Sigmoid colon (tissue), 6 donors: ENCODE measurements at regions not wholly inside any gene's neighbourhood (a gene's known extent, or its start where the extent isn't known, plus 50 kb on each side); places are given as distances from the start of the nearest gene placed in this dataset.

Experiments
- DNase-seq: peaks from one replicate; pipeline ENCODE4 v3.0.0-alpha.2; 2019
- H3K27ac ChIP-seq, 4 donors: fragments of 200-600 bp; sonication (generic); one replicate each; pipeline ENCODE4 v1.5.1; 2016 to 2019; ENCODE audit warnings: mild to moderate bottlenecking in 1 of 4
- H3K27me3 ChIP-seq, 3 donors: fragments of 200-600 bp; sonication (generic); one replicate each; pipeline ENCODE4 v1.5.1; 2019; ENCODE audit warnings: mild to moderate bottlenecking in 1 of 3
- H3K36me3 ChIP-seq, 4 donors: fragments of 200-600 bp; sonication (generic); one replicate each; pipeline ENCODE4 v1.5.1; 2016 to 2019
- H3K4me1 ChIP-seq, 4 donors: fragments of 200-600 bp; sonication (generic); one replicate each; pipeline ENCODE4 v1.5.1; 2017 to 2019
- H3K4me3 ChIP-seq, 4 donors: fragments of 200-600 bp; sonication (generic); one replicate each; pipeline ENCODE4 v1.5.1; 2017 to 2019; ENCODE audit warnings: mild to moderate bottlenecking in 2 of 4, moderate library complexity in 1 of 4
- H3K9me3 ChIP-seq, 4 donors: fragments of 200-600 bp in 3 of 4; sonication (generic) in 3 of 4; one replicate each; pipeline versions ENCODE4 v1.5.1 to v1.6.1; 2013 to 2019
- CTCF ChIP-seq, 4 experiments: fragments of 450-650 bp in 3 of 4; fragments of 200-600 bp in 1 of 4; IDR thresholded peaks; one replicate each; pipeline ENCODE4 v1.5.1; 2016 to 2019; ENCODE audit warnings: antibody characterized with exemption in 4 of 4, mild to moderate bottlenecking in 3 of 4, moderate library complexity in 2 of 4
- EP300 ChIP-seq, 4 donors: sonication (generic); formaldehyde crosslinking; IDR thresholded peaks; one replicate each; pipeline ENCODE4 v1.6.1; 2017; ENCODE audit warnings: antibody characterized with exemption in 4 of 4
- POLR2A ChIP-seq, 2 donors: fragments of 450-650 bp; IDR thresholded peaks; one replicate each; pipeline ENCODE4 v1.6.1; 2016; ENCODE audit warnings: antibody characterized with exemption in 2 of 2, mild to moderate bottlenecking in 2 of 2, moderate library complexity in 2 of 2
- POLR2AphosphoS5 ChIP-seq, 4 donors: sonication (generic); formaldehyde crosslinking; IDR thresholded peaks; one replicate each; pipeline ENCODE4 v1.6.1; 2017; ENCODE audit warnings: antibody characterized with exemption in 4 of 4
- WGBS, 2 donors: extraction: QIAGEN DNeasy Blood & Tissue Kit; methylation state at CpG; one replicate each; pipeline ENCODE4 v1.1.7; 2013; 5-methylcytosine and 5-hydroxymethylcytosine counted together
- intact Hi-C: fragments of 100-400 bp; cut with DNase I; formaldehyde crosslinking; loops from one replicate; pipeline ENCODE4 v1.15.1; 2023
- donor health status: healthy with polysubstance abuse.
- donor health status: healthy.

GRCh38 chr5:23353286-23353685 is 154.1 kb upstream of the PRDM9 start:
- WGBS, 2 donors = 91 to 93% methylated on average over 3 of the region's 3 CpGs
- Histone ChIP-seq H3K9me3 (no peaks in the 10 kb centered on the region), H3K27me3 (no peaks in the 10 kb centered on the region), H3K4me3 (no peak overlapping the region), H3K36me3 (no peaks in the 10 kb centered on the region), H3K4me1 (peaks cover 0 to 3% (median 0%) of the 10 kb centered on the region in 4 donors), H3K27ac (no peak overlapping the region)
- intact Hi-C loops = no loop called here
- DNase-seq = no peak
- TF ChIP-seq POLR2AphosphoS5 (IDR thresholded peaks at IDR 0.05) (no peak), CTCF (IDR thresholded peaks at IDR 0.05) (no peak), EP300 (IDR thresholded peaks at IDR 0.05) (no peak)

DNA sequence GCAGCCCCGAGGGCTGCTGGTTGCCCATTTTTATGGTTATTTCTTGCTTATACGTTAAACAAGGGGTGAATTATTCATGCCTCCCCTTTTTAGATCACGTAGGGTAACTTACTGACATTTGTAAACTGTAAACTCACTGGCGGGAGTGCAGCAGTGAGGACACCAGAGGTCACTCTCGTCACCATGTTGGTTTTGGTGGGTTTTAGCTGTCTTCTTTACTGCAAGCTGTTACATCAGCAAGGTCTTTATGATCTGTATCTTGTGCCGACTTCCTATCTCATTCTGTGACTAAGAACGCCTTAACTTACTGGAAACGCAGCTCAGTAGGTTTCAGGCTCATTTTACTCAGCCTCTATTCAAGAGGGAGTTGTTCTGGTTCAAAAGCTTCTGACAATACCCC is 155.0 kb upstream of the PRDM9 start:
- Histone ChIP-seq H3K36me3 (no peaks in the 10 kb centered on the region), H3K4me1 (peaks cover 0 to 3% (median 0%) of the 10 kb centered on the region in 4 donors), H3K9me3 (no peaks in the 10 kb centered on the region), H3K27me3 (no peaks in the 10 kb centered on the region), H3K4me3 (no peak overlapping the region), H3K27ac (no peak overlapping the region)
- no peak for DNase-seq
- TF ChIP-seq POLR2A (IDR thresholded peaks at IDR 0.05) (no peak), EP300 (IDR thresholded peaks at IDR 0.05) (no peak), POLR2AphosphoS5 (IDR thresholded peaks at IDR 0.05) (no peak), CTCF (IDR thresholded peaks at IDR 0.05) (no peak)
- 68 to 73% methylated on average over 8 of the region's 8 CpGs for WGBS, 2 donors
- intact Hi-C loops = no loop called here

- intact Hi-C loops = no loop called here
- Histone ChIP-seq H3K9me3 (peaks cover 0 to 3% (median 0%) of the 10 kb centered on the region in 4 donors), H3K36me3 (no peaks in the 10 kb centered on the region), H3K4me3 (no peak overlapping the region), H3K27ac (no peak overlapping the region), H3K27me3 (no peaks in the 10 kb centered on the region), H3K4me1 (no peaks in the 10 kb centered on the region)
- no peak for DNase-seq
- WGBS, 2 donors = 88 to 89% methylated on average over 2 of the region's 2 CpGs
- TF ChIP-seq EP300 (IDR thresholded peaks at IDR 0.05) = no peak
- no peak for TF ChIP-seq POLR2AphosphoS5 (IDR thresholded peaks at IDR 0.05)
- no peak for TF ChIP-seq POLR2A (IDR thresholded peaks at IDR 0.05)
- TF ChIP-seq CTCF (IDR thresholded peaks at IDR 0.05) = no peak
Measured at GRCh38 chr5:23343121-23343520, 164.3 kb upstream of the PRDM9 start.

DNA sequence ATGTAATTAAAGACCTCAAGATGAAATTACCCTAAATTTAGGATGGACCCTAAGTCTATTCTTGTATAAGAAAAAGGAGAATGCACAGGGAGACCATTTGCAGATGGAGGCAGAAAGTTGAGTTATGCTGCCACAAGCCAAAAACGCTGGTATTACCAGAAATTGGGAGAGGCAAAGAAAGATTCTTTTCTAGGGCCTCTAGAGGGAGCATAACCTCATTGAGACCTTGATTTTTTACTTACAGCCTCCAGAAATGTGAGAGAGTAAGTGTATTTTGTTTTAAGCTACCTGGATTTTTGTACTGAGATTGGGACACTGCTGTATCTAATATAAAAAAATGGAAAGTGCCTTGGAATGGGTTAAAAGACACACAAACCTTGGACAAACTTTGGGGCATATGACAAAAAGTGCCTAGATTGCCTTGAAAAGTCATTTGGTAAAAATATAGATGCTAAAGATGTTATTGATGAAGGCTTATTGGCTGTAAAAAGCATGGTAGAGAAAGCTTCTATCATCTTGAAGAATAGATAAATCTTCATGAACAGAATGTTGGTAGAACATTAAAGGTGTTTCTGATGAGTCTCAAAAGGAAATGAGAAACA is 174.7 kb upstream of the PRDM9 start:
- Histone ChIP-seq H3K36me3 (no peaks in the 10 kb centered on the region), H3K9me3 (no peaks in the 10 kb centered on the region), H3K27me3 (no peaks in the 10 kb centered on the region), H3K27ac (no peak overlapping the region), H3K4me1 (no peaks in the 10 kb centered on the region), H3K4me3 (no peak overlapping the region)
- 14 to 16% methylated on average over 1 of the region's 1 CpG for WGBS, 2 donors
- TF ChIP-seq CTCF (IDR thresholded peaks at IDR 0.05) = no peak
- no peak for DNase-seq
- intact Hi-C loops = no loop called here

DNA sequence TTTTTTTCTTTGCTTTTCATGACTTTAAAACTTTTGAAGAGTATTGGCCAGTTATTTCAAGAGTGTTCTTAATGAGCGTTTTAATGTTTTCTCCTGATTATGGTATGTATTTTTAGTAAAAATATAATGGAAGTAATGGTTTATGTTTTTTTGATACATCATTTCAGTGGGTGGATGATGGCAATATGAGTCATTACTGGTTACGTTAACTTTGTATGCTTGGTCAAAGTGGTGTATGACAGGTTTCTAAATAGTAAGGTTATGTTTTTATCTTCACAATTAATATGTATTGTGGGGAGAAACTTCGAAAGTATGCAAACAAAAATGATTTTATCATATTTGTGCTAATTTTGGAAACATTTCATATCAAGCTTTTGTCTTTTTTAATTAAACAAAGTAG is 176.7 kb upstream of the PRDM9 start:
- no peaks in the 10 kb centered on the region for H3K4me1 ChIP-seq
- H3K36me3 ChIP-seq = no peaks in the 10 kb centered on the region
- no peak overlapping the region for H3K27ac ChIP-seq
- TF ChIP-seq CTCF (IDR thresholded peaks at IDR 0.05) (no peak), EP300 (IDR thresholded peaks at IDR 0.05) (no peak), POLR2A (IDR thresholded peaks at IDR 0.05) (no peak), POLR2AphosphoS5 (IDR thresholded peaks at IDR 0.05) (no peak)
- no peaks in the 10 kb centered on the region for H3K27me3 ChIP-seq
- no peak for DNase-seq
- intact Hi-C loops = no loop called here
- 66 to 78% methylated on average over 3 of the region's 3 CpGs for WGBS, 2 donors
- H3K4me3 ChIP-seq = no peak overlapping the region
- H3K9me3 ChIP-seq = no peaks in the 10 kb centered on the region
